ENCODE measurements at regions not wholly inside any gene's neighbourhood (a gene's known extent, or its start where the extent isn't known, plus 50 kb on each side); places are given as distances from the start of the nearest gene placed in this dataset.

GRCh38 chr6:14258695-14259593, 141.4 kb downstream of the CD83 start:
- no peak for DNase-seq

DNA sequence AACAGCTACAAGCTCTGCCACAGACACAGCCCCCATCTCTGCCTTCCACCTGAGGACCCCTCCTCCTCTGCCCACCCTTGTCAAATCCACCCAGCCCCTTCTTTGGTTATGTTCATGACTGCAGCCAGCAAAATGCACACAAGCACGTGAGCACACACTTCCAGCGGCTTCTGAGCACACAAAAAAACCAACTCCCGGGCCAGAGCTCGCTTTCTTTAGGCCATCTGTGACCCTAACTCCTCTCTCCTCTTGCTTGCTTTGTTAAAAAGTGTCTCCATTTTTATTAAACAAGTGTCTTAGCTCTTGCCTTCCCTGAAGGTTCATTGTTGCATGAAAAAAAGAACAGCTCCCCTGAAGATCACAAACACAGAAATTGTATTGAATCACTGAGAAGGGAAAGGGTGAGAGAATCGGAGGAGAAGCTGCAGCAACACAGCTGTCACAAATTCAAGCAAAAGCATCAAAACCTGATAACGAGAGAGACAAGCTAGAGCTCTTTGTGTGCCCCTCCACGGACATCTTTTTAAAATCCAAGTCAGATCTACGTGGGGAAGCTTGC, 142.1 kb downstream of the CD83 start:
- no peak for DNase-seq

- no peak for DNase-seq
These were observed 143.3 kb downstream of the CD83 start for GRCh38 chr6:14260839-14261238.

DNA sequence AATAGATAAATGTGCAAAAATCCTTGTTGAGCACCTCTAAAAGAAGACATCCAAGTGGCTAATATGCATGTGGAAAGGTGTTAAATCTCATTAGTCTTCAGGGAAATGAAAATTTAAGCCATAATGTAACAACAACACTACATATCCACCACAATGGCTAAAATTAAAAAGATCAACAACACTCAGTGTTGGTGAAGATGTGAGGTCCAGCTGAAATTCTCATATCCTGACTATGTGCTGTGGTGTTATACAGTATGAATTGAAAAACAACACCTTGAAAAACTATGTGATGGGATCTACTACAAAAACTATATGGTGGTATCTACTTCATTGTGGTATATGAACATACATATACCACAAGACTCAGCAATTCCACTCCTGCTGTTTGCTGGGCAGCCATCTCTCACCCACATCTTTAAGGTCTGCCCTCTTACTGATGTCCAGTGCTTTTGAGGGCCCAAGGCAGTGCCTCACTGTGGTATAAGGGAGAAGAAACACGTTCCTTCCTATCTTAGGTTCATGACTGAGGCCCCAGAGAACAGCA, 146.4 kb downstream of the CD83 start:
- DNase-seq, result no peak

DNA sequence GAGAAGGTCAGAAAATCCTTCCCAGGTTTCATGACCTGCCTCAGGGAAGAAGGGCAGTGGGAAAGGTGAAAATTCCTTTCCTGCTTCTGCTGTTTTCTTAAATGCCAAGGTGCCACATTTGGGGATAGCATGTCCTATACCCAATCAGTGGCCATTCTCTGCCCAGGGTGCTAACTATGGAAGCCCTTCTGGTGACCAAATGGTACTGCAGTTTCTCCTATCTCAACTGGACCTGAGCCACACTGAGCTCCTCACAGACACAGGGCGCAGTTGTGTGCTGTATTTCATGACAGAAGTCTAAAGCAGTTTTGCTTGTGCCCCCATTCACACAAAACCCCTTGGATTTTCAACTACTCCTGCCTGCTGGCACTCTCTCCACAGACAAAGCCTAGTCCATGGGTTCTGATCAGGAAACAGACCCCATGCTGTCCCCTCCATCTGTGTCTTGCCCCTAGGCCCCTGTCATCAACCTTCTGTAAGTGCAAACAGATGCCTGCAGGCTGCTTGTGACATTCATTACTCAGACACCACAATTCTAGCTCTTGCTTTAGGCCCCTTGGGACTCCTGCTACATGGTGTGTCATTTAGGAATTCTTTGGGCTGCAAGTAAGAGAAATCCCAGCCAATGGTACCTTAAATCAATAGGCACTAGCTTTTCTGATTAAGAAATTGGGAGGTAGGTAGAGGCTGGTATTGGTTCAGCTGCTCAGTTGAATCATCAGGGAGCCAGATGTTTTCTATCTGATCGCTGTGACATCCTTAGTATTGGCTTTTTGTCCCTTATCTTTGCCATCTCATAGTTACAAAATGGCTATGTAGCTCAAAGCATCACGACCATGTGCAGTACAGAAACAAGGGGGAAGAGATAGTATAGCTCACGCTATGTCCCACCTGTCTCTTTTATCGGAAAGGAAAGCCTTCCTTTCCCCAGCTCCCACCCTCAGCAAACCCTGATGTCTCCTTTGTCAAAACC, 147.8 kb downstream of the CD83 start:
- DNase-seq, result no peak

GRCh38 chr6:14266266-14266665, 148.7 kb downstream of the CD83 start:
- no peak for DNase-seq

GRCh38 chr6:14267885-14268660, 150.5 kb downstream of the CD83 start:
- no peak for DNase-seq

- DNase-seq, result no peak
These were observed 151.9 kb downstream of the CD83 start for GRCh38 chr6:14269436-14269835.

GRCh38 chr6:14270142-14270893, 152.7 kb downstream of the CD83 start:
- DNase-seq, result no peak

- DNase-seq, result peak; percentile 70
These were observed 153.6 kb downstream of the CD83 start for GRCh38 chr6:14270925-14271788.

GRCh38 chr6:14271789-14272736, 154.5 kb downstream of the CD83 start:
- peak; percentile 78 for DNase-seq

GRCh38 chr6:14272737-14273085, 155.1 kb downstream of the CD83 start:
- no peak for DNase-seq

- no peak for DNase-seq
These were observed 155.6 kb downstream of the CD83 start for GRCh38 chr6:14273191-14273590.

GRCh38 chr6:14274016-14274415, 156.4 kb downstream of the CD83 start:
- no peak for DNase-seq

- no peak for DNase-seq
These were observed 157.2 kb downstream of the CD83 start for GRCh38 chr6:14274546-14275492.

- peak; percentile 24 for DNase-seq
These were observed 157.9 kb downstream of the CD83 start for GRCh38 chr6:14275493-14275851.

DNA sequence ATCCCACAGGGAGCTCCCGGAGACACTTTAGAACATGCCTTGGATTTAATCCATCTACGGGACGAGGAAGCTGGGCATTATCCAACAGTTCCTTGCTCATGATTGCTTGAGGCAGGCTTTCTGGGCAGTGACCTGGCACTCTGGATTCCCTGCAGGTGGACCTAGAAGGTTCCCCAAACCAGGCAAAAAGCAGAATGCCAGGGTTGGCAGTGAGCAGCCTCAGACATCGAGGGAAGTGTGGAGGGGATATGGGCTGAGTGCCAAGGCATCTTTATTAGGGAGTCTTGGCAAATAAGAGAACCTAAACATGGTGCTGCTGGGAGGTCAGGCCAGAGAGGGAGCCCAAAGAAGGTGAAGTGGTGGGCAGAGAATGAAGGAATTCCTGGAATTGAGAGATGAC, 158.5 kb downstream of the CD83 start:
- DNase-seq, result no peak

Data from fibroblast of upper back skin (primary cell).